NCI-H1930 (cell line): ENCODE measurements at regions not wholly inside any gene's neighbourhood (a gene's known extent, or its start where the extent isn't known, plus 50 kb on each side); places are given as distances from the start of the nearest gene placed in this dataset.

Experiments
- DNase-seq, 2 experiments: peaks; one replicate each; lab custom pipeline; 2025; lab: John Stamatoyannopoulos, UW

- no peak for DNase-seq
Measured at GRCh38 chr12:92496790-92497189, 206.0 kb upstream of the PLEKHG7 start.

GRCh38 chr12:92495108-92495507 lies 207.7 kb upstream of the PLEKHG7 start:
- no peak for DNase-seq

- no peak for DNase-seq
Measured at GRCh38 chr12:92493816-92494215, 209.0 kb upstream of the PLEKHG7 start.

GRCh38 chr12:92492995-92493394 lies 209.8 kb upstream of the PLEKHG7 start:
- DNase-seq, result no peak

- no peak for DNase-seq
Measured at GRCh38 chr12:92492291-92492690, 210.5 kb upstream of the PLEKHG7 start.

GRCh38 chr12:92489781-92490180 lies 213.0 kb upstream of the PLEKHG7 start:
- no peak for DNase-seq

- no peak for DNase-seq
Measured at GRCh38 chr12:92488735-92489134, 214.1 kb upstream of the PLEKHG7 start.

- no peak for DNase-seq
Measured at GRCh38 chr12:92487138-92487485, 215.7 kb upstream of the PLEKHG7 start.

GRCh38 chr12:92486443-92487137 lies 216.2 kb upstream of the PLEKHG7 start:
- no peak for DNase-seq

GRCh38 chr12:92485351-92486348 lies 217.1 kb upstream of the PLEKHG7 start:
- no peak for DNase-seq

GRCh38 chr12:92482599-92482998 lies 220.2 kb upstream of the PLEKHG7 start:
- DNase-seq, result no peak

GRCh38 chr12:92481066-92481465 lies 221.7 kb upstream of the PLEKHG7 start:
- DNase-seq, result no peak

GRCh38 chr12:92478692-92479091 lies 224.1 kb upstream of the PLEKHG7 start:
- DNase-seq, result no peak

- DNase-seq, result no peak
Measured at GRCh38 chr12:92476844-92477243, 225.9 kb upstream of the PLEKHG7 start.

- DNase-seq, result no peak
Measured at GRCh38 chr12:92473564-92473963, 229.2 kb upstream of the PLEKHG7 start.

- DNase-seq, result no peak
Measured at GRCh38 chr12:92472201-92472600, 230.6 kb upstream of the PLEKHG7 start.

GRCh38 chr12:92471551-92471950 lies 231.2 kb upstream of the PLEKHG7 start:
- DNase-seq, result no peak

GRCh38 chr12:92470608-92471021 lies 232.2 kb upstream of the PLEKHG7 start:
- DNase-seq, result no peak

- DNase-seq, result no peak
Measured at GRCh38 chr12:92469837-92470236, 233.0 kb upstream of the PLEKHG7 start.

- no peak for DNase-seq
Measured at GRCh38 chr12:92468358-92469020, 234.3 kb upstream of the PLEKHG7 start.

GRCh38 chr12:92467886-92468285 lies 234.9 kb upstream of the PLEKHG7 start:
- DNase-seq, result no peak
